GM19238 (cell line): ENCODE measurements at regions not wholly inside any gene's neighbourhood (a gene's known extent, or its start where the extent isn't known, plus 50 kb on each side); places are given as distances from the start of the nearest gene placed in this dataset.

Experiments used
- DNase-seq: peaks from one replicate; pipeline ENCODE4 v3.0.0; 2011; ENCODE audit warnings: low spot score; ENCODE audit not compliant: insufficient read length

DNA sequence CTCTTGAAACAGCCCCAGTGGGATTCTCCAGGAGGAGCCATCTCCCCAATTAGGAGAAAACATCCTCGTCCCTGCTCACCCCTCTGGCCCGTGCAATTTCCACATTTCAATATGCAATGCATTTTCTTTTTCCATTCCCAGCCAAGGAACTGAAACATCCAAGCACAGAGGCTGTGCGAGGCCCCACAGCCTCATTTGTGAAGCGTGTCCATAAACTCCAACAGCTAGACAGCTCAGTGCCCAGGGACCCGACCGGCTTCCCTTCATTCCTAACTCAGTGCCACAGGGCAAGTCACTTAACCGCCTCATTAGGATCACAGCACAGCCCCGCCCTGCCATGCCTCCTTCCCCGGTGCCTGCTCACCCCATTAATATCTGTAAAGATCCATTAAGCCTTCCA is 204.2 kb upstream of the IGF1R start:
- no peak for DNase-seq

DNA sequence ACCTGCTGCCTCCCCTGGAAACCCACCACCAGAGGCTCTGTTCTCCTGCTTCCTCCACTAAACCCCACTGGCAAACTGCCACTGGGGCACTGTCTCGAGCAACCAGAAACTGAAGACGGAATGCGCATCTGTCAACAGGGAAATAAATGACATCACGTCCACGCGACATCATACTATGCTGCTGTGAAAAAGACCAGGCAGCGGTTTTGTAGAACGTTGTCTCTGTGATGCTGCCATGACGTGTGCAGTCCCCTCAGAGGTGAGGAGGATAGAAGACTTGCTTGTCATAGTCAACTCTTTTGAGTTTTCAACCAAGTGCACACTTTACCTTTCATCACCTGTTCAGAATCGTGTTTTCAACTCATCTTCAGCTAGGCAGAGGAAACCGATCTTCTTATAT is 203.0 kb upstream of the IGF1R start:
- no peak for DNase-seq

DNA sequence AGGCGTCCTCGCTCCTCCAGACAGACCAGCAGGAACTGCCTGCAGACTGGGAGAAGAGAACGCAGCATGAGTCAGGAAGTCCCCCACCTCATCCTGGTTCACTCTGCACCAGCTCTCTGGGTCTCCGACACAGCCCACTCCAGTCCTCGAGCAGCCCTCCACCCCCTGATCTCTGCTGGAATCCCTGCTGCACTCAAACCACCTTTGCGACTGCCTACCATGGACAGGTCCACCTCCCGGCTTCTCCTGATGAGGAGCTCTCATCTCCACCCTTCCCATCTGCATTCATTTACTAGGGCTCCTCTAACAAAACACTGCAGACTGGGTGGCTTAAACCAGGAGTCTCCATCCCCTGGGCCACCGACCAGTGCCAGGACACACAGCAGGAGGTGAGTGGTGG is 202.3 kb upstream of the IGF1R start:
- no peak for DNase-seq

DNA sequence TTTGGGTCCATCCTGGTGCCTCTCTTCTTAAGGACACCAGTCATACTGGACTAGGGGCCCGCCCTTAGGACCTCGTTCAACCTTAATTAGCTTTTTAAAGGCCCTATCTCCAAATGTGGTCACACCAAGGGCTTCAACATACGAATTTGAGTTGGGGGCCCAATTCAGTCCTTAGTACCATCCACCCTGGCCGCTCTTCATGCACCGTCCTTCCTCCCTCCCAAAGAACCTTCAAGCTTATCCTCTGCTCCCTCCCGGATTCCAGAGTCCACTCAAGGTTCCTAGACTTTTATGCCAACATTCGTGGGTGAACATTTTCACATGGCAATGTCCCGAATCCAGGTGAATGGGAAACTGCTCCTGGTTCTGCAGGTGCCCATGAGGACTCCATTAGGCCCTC is 201.3 kb upstream of the IGF1R start:
- no peak for DNase-seq

DNA sequence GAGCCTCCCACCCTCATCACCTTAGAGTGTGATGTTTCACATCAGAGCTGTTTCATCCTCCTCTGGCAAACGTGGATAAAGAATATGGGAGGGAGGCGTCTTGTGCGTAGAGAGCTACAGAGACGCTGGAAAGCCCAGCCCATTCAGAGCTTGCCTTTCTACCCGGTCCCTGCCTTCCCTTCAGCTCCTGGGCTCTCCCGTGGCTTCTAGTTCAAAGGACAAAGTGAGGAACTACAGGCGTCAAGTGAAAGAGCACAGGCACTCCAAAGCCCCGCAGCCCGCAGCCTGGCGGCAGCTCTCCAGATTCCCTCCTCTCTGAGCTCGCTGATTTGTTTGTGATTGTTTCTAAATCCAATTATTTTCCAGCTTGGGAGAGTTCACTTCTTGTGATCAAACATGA is 197.1 kb upstream of the IGF1R start:
- DNase-seq, result no peak

DNA sequence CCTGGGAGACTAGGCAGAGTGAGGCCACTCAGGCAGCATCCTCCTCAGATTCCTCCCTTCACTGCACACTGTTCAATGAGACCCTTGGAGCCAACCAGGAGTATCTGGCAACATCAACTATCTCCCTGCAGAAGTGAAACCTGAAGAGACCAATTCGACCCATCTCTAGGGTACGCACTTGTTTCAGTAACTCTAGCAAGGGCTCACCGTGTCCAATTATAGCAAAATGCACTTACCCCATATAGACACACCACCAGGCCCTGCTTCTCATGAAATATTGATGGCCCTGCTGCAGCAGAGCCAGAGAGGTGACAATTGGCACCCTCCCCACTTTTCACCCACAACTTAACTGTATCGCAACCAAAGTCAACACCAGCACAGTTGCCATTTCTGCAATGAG is 196.1 kb upstream of the IGF1R start:
- DNase-seq, result no peak

DNA sequence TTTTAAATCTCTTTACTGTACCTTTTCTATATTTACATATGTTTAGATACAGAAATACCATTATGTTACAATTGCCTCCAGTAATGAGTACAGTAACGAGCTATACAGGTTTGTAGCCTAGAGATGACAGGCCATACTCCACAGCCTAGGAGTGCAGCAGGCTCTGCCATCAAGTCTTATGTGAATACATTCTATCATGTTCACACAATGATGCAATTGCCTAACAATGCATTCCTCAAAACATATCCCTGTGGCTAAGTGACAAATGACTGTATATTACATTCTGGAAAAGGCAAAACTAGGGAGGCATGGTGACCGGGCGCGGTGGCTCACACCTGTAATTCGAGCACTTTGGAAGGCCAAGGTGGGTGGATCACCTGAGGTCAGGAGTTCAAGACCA is 192.4 kb upstream of the IGF1R start:
- DNase-seq, result no peak

DNA sequence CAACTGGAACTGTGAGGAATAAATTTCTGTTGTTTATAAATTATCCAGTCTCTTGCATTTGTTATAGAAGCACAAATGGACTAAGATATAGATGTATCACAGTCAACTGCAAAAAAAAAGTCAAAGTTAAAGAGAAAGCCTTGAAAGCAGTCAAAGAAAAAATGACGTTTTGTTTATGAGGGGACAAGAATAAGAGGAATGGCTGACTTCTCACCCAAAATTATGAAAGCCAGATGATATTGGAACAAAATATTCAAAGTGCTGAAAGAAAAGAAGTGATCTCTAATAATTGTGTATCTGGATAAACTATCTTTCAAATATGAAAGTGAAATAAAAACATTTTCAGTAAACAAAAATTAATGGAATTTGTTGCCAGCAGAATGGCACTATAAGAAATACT is 171.8 kb upstream of the IGF1R start:
- no peak for DNase-seq

DNA sequence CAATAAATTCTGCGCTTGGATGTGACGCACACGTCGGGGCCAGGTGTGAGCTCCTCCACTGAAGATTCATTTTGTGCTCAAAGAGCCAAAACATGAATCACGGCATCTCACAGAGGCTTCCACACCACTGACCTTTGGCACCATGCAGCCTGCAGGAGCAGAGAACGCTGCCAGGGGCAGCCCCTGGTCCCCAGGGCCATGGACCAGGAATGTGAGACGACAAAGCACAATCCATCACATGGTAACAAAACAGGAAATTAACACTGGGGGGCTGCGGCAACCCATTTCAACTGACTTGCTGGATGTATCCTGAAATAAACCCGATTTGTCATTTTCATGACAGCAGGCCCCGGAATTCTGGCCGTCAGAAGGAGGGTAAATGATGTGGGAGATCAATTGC is 167.5 kb upstream of the IGF1R start:
- DNase-seq, result no peak

DNA sequence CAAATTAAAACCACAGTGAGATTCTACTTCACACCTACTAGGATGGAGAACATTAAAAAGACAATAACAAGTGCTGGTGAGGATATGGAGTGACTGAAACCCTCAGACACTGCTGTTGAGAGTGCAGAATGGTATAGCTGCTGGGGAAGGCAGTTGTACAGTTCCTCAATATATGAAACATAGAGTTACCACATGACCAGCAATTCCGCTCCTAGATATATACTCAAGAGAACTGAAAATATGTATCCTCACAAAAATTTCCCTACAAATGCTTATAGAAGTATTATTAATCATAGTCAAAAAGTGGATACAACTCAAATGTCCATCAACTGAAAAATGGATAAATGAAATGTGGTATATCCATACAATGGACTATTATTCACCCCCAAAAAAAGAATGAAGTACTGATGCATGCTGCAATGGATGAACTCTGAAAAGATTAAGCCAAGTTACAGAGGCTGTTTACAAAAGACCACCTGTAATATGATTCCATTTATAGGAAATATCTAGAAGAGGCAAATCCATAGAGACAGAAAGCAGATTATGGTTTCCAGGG is 164.7 kb upstream of the IGF1R start:
- DNase-seq, result no peak

DNA sequence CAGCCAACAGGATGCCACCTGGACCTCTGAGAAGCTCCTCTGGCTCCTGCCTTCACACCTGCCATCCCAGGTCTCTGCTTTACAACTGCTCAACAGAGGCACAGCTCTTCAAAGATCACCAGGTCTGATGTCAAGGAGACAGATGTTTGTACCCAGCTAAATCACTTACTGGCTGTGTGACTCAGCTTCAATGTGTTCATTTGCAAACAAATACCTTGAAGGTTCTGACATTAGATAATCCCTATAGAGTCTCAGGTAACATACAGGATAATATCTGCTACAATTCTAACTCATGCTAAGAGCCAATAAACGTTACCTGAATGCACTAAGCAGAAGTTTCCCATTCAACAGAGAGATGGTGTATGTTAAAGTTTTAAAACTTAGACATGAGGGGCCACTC is 163.4 kb upstream of the IGF1R start:
- no peak for DNase-seq

DNA sequence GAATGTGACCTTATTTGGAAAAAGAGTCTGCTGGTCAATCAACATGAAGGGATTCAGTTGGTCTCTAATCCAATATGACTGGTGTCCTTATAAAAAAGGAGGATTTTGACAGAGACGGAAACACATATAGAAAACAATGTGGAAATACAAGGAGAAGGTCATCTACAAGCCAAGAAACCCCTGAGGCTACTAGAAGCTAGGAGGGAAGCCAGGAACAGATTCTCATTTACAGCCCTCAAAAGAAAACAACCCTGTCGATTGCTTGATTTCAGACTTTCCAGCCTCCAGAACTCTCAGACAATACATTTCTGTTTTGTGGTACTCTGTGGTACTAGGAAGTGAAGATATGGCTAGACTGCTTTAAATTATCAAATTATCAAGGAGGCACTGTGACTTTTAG is 162.9 kb upstream of the IGF1R start:
- no peak for DNase-seq

DNA sequence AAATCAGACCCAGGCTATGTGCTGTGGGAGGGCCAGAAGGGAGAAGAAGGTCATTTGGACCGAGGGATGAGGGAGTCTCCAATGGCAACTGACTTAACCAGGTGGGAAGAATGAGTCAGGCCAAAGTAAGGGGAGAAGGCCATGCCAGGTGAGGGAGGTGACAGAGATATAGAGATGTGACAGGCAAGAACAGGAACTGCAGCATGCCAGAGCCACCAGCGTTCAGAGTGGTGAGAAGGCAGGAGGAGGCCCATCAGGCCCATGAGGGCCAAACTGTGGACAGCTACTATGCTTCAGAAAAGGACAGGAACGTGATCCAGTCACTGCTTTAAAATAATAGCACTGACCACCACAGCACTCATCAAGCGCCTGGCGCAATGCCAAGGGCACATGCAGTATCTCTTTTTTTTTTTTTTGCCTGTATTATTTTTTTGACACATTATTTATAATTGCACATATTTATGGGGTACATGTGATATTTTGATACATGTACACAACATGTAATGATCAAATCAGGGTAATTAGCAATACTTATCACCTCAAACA is 154.3 kb upstream of the IGF1R start:
- no peak for DNase-seq

DNA sequence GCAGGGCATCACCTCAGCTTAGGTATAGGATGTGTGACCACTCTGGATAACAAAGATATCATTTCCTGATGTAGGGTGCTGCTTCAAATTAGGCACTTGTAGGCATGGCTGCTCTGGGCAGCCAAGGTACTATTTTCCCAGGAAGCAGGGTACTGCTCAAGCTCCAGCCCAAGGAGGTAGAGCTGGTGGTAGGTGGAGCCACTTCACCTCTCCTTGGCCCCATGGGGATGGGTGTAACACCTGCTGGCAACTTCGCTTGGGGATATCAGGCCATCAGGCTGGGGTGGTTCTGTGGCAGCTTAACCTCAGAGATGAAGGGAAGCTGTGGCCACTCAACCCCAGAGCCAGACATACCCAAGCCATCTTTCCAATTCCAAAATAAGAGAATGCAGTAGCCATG is 147.1 kb upstream of the IGF1R start:
- no peak for DNase-seq

DNA sequence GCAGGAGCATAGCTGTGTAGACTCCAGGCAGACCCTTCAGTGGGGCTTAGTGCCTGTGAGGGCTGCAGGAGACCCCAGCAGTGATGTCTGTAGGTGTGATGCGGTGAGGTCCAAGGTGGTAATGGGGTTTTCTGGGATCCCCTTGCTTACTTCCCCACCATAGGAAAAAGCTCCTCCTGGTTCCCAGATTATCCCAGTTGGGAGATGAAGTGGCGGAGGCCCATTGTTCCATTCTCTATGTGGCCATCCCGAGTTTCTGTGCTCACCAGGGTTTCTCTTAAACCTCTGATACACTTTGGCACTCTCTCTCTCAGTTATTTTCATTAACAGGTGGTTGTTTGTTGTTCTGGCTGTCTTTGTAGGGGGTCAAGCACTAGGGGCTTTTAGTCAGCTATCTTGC is 146.7 kb upstream of the IGF1R start:
- DNase-seq, result no peak

DNA sequence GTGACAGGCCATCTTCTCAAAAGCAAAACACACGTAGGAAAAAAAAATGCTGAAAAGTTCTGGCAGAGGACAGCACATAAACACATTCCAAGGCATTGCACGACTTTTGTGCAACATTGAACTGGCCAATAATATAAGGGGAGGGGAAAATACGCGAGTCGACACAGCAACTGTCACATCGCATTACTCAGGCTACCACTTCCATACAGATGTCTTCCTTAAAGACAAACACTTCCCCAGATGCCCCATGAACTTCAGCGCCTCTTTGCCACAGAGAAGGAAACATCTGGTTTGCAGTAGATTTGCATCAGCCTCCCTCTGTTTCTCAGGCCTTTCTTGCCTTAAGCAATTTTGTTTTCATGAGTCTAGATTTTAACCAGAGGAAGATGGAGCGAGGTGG is 144.4 kb upstream of the IGF1R start:
- no peak for DNase-seq

DNA sequence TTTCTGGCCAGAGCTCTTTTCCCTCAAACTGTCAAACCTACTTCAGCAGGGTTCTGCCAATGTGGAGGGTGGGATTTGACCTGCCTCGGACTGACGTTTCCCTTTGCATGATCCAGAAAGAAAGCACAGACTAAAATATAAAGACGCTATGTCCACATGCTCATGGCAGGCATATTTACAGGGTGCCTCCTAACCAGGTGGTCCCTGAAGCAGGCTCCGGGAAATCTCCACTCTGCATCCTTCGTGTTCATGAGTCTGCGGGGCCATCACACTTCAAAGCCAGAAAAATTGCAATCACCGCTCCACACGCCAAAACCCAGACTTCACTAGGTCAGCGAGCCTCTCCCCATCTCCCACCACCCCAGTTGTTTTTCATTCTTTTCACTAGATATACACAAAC is 143.3 kb upstream of the IGF1R start:
- no peak for DNase-seq

DNA sequence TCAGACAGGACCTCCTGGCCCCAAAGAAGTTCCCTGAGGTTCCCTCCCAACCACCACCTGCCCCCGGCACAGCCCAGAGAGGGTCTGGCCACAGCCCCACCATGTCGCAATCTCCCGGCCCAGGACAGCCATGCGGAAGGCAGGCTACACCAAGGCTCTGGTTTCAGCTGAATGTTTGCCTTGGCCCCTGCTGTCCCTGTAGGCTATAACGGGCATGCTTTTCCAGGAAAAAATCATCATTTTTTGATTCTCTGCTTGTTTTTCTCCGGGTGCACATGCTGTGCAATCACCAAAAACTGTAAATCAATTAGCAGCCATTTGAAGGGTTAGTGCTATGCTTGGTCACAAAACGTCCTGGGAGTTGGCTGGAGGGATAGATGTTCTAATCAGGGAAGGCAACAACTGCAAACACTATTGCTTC is 142.7 kb upstream of the IGF1R start:
- DNase-seq, result no peak

DNA sequence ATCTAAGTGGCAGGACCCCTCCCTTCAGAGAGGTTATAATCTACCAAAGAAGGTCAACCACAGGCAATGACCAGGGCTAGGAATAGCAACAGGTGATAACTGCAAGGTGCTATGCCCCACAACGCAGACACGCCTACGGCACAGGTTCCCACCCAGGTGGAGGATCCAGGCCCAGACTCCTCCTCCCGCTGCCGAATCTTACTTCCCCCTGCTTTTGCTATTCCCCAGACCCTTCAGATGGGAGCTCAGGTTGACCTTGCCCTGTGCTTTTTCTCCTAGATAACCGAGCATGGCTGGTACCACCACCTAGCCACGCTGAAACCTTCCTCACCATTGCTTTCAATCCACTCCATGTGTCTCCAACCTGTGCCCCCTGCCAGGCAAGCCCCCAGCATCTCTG is 142.2 kb upstream of the IGF1R start:
- DNase-seq, result no peak

DNA sequence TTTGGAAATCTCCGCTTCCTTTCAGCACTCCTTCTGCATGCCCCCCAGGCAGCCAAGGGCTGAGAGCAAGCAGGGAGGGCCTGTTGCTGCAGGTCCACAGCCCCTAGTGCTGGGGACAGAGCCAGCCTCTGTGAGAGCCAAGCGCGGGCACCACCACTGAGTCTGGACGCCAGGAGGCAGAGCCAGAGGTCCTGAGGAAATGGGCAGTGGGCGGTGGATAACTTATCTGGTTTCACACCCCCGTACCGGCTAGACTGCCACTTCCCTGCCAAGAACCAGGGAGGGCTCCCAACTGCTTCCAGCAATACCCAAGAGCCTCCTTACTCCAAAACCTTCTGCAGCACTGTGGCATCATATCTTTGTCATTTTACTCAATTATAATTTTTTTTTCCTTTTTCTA is 141.6 kb upstream of the IGF1R start:
- DNase-seq, result no peak

DNA sequence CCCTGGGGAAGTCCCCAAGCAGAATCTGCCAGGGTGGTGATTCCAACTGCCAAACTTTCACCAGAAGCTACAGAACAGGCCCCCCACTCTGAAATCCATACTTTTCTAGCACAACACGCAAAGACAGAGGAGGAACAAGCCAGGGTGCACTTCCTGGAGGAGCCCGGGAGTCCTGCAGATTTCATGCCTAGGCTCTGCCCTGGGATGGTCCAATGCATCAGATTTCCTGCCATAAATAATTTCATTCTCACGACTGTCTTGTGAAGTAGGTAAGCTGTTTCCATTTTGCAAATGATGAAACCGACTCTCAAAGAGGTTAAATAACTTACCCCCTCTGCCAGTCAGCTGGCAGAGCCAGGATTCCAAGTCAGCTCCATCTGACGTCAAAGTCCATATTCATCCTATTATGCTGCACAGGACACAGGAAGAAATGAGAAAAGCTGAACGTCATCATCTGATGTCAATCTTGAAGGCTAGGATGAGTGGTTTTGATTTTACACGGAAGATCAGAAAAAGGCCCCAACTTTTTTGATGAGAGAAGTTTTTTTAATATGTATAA is 134.8 kb upstream of the IGF1R start:
- no peak for DNase-seq

DNA sequence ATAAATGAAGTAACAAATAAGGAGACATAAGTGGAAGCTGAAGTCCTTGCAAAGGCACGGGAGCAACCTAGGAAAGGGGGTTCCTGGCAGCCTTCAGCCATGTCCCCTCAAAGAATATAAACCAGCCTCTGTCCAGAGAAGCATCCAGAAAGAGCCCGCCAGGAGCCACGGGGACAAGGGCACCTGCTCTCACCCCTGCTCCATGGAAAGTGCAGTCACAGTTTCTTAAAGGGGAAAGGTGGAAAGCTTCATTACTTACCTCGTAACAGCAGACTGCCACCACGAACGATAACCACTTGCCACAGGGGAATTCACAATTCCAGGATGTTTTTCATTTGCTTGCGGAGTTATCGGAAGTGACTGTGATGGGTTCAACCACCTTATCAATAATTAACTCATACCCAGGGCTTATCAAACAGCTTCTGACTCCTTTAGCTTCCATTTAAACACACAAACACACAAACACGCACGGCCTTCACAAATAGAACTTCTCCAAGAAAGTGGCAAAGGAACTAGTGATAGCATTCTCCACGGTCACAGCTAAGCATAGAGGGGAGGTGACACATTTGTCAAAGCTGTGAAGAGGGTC is 134.2 kb upstream of the IGF1R start:
- DNase-seq, result no peak

DNA sequence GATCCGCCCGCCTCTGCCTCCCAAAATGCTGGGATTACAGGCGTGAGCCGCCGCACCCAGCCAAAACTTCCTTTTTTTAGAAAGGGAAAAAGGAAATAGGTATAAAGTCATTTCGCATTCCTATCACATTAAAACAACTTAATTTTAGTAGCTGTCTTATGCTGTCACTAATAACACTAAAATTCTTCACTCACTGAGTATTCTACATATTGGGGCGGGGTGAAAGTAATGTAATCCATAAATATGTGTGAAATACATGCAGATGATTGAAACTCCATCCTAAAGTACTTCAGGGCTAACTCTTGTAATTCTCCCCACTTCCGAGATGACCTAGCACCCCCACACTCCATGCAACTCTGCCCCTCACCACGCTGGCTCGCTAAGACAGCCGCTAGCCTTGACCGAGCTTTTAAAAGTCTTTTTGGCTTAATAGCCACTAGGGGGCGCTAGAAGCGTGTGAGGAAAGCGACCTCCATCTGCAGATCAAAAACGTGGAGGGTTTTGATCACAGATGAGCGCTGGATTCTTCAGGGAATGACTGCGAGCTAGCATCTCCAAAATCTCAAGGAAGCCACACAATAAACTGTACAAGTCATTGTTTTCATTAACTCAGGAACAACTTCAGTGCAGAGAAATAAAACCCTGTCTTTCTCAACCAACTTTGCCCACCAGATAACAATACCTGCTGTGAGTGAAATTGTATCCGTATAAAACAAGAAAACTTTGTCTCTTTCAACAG is 129.3 kb upstream of the IGF1R start:
- peak; percentile 42 for DNase-seq
